ENCODE measurements at regions not wholly inside any gene's neighbourhood (a gene's known extent, or its start where the extent isn't known, plus 50 kb on each side); places are given as distances from the start of the nearest gene placed in this dataset.
"Not testable (repeated sequence)": the region's sequence is repeated elsewhere in the genome, so short reads cannot be mapped to it uniquely, and the experiment has no call there.

DNA sequence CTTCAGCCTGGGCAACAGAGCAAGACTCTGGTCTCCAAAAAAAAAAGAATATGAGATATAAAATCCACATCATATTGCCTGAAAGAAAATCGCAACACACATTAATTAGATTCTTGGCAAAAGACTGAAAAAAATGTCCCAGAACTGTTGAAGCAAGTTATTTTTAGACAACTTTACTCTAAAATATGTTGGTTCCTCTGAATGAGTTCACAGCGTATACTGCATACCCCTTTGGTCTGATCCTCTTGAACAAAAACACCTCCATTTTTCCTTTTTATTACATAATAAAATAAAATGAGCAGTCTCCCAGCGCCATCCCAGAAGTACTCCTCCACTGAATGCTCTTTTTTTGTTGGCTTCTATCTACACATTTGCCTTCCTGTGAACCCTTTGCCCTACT, 126.0 kb upstream of the TMEM170B start:
- DNase-seq (ENCODE audit: extremely low read depth, low read depth), result no peak

DNA sequence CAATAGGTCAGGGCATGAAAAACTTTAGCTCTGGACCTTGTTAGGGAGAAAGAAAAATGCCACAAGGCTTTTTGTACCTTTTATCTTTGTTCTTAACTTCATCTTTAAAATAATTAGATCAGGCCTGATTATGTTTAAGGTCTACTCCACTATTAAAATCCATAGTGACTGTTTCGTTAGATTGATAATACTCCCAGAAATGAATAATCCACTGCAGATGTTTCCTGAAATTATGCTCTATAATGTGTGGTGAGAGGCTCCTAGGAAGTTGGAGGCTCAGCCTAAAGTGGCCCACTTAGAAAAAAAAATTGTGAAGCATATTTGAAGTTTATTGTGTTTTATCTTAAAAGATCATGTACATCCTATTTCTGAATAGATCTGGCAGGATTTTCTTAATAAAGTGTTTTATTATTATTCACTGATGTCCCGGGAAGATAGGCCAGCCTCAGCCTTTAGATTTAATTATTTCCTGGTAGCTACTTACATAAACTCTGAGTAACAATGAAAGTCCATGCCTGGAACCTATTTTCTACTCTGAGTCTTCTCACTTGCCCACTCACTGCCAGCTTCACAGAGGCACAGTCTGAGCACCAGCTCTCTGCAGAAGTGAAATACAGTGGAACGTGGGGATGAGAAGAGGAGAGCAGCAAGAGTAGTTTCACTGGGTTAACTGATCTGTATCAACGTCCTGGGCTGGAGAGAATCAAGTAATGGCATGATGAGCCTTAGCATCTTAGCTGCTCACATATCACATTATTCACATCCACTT, 126.8 kb upstream of the TMEM170B start:
- DNase-seq (ENCODE audit: extremely low read depth, low read depth), result no peak

DNA sequence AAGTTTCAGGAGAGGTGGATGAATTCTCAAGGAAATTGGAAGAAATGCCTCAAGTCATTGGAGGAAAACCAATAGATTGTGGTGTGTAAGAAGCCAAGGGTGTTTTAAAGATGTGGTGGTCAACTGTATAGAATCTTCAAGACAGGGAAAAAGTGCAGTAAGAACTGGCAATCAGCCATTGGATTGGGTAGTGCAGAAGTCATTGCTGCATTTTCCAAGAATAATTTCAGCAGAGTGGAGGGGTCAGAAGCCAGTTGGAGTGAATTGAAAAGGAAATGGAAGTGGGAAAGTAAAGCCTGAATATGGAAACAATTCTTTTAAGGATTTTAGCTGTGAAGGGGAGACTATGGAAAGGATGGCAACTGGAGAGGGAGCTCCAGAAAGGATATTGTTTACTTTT, 128.2 kb upstream of the TMEM170B start:
- no peak for DNase-seq (ENCODE audit: extremely low read depth, low read depth)

DNA sequence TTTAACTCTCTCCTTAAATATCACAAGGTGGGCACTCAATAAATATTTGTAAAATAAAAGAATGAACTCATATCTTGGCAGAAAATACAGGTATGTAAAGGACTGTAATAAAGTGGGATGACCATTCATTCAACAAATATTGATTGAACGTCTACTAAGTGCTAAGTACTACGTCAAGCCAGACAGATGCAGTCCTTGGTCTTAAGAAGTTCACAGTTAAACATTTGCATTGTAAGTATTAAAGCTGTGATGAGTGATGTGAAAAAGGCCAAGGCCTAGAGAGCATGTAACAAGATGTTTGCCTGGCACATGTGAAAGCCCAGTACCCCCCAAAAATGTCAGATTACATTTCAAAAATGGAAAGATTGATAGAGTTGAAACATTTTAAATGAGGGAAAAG, 130.1 kb upstream of the TMEM170B start:
- no peak for DNase-seq (ENCODE audit: extremely low read depth, low read depth)

DNA sequence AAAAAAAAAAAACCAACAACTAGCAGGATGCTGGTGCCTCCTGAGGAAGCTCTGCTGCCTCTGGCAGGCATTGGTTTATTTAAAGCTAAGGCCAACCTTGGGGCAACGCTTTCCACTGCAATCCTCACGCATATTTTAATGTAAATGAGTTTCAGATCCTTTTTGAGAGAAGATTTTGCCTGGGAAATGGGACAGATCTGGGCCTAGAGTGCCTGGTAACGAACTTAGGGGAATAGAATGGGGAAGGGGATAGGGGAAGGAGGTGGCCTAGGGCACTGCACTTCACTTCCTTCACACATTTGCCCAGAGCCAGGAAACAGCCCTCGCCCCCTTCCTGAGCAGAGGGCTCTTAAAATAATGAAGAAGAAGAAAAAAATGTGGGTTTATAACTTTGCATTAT, 132.7 kb upstream of the TMEM170B start:
- no peak for DNase-seq (ENCODE audit: extremely low read depth, low read depth)

DNA sequence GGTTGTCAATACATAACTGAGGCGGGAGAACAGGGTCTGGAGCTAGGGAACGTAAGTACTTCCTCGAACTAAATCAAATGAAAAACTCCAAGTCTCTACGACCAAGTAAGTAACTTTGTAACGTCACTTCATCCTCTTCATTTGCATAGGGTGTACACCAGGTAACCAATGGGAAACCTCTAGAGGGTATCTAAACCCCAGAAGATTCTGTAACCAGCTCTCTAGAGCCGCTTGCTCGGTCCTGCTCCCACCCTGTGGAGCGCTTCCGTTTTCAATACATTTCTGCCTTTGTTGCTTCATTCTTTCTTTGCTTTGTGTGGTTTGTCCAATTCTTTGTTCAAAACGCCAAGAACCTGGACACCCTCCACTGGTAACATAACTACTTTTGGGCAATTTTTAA, 133.5 kb upstream of the TMEM170B start:
- DNase-seq (ENCODE audit: extremely low read depth, low read depth), result no peak

DNA sequence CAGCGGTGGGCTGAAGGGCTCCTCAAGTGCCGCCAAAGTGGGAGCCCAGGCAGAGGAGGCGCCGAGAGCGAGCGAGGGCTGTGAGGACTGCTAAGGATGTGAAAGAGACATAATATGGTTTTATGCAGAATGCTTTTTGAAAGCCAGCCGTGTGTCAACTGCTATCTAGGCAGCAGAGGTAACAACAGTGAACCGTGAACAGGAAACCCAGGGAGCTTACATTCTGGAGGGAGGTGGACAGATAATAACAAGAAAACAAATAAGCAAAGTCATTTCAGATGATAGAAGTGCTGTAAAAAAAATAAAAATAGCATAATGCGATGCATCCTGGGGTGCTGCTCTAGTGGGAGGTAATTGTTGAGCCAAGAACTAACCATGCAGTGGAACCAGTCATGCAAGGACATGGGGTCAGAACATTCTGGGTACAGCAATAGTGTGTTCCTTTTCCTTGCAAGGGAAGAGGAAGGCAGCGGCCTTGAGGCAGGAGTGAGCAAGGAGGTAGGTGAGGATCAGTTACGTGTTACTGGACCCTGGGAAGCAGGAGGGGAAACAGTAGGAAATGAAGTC, 134.4 kb upstream of the TMEM170B start:
- no peak for DNase-seq (ENCODE audit: extremely low read depth, low read depth)

DNA sequence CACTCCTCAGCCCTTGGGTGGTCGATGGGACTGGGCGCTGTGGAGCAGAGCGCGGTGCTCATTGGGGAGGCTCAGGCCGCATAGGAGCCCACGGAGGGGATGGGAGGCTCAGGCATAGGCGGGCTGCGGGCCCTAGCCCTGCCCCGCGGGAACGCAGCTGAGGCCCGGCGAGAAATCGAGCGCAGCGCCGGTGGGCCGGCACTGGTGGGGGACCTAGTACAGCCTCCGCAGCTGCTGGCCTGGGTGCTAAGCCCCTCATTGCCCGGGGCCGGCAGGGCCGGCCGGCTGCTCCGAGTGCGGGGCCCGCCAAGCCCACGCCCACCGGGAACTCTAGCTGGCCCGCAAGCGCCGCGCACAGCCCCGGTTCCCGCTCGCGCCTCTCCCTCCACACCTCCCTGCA, 135.0 kb upstream of the TMEM170B start:
- not testable (repeated sequence) for DNase-seq (ENCODE audit: extremely low read depth, low read depth)

DNA sequence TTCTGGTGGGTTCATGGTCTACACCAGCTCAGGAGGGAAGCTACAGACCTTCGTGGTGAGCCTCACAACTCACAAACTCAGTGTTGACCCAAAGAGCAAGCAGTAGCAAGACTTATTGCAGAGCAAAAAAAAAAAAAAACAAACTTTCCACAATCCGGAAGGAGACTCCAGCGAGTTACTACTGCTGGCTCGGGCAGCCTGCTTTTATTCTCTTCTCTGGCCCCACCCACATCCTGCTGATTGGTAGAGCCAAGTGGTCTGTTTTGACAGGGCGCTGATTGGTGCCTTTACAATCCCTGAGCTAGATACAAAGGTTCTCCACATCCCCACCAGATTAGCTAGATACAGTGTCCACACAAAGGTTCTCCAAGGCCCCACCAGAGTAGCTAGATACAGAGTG, 135.6 kb upstream of the TMEM170B start:
- not testable (repeated sequence) for DNase-seq (ENCODE audit: extremely low read depth, low read depth)

DNA sequence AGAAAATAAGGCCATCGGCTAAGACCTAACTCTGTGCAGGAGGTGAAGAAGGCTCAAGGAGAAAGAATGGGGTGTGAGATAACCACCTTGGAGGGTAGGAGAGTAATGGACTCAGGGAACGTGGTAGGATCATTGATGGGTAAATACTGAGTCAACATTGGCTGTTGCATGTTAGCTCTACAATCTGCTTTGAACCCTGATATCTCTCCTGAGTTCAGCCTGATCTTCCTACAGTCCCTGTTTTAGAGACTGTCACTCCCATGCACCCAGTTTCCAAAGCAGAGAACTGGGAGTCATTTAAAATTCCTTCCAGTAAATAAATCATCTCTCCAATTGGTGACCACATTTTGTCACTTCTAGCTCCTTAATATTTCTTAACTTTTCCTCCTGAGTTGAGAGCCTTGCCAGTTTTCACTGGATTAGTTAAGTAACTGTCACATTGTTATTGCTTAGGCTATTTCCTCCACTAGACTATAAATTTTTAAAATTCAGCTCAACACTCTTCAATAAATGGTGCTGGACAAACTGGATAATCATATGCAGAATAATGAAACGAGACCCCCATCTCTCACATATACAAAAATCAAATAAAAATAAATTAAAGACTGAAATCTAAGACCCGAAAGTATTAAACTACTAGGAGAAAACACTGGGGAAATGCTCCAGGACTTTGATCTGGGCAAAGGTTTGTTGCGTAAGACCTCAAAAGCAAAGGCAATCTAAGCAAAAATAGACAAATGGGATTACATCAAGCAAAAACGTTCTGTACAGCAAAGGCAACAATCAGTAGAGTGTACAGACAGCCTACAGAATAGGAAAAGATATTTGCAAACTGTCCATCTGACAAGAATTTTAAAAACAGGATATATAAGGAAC, 138.9 kb upstream of the TMEM170B start:
- no peak for DNase-seq (ENCODE audit: extremely low read depth, low read depth)

DNA sequence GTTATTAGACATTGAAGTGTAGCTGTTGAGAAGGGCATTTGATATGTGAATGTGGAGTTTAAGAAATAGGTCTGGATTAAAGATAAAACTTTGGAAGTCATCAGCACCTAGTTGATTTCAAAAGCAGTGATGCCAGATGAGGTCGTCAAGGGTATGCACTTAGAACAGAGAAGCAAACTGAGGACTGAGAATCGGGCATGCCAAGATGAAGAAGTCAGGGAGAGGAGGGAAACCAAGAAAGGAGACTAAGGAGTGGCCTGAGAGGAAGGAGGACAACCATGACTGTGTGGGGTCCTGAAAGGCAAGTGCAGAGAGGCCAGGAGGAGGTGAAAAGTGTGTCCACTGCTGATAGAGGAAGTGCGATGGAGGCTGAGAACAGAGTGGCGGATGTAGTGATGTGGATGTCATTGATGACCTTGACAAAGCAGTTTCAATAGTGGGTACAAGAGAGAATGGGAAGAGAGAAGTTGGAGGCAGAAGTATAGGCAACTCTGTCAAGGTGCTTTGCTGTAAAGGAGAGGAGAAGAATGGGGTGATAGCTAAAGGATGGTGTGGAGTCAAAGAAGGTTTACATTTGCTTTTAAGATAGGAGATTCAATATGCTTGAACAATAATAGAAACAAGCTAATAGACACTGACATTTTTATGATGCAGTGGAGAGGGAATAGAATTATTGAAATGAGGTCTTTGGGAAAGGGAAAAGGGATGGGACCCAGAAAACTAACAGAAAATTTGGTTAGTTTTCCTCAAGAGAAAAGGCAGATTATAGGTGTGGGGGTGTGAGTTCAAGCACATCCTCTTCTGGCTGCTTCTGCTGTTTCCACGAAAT, 139.7 kb upstream of the TMEM170B start:
- DNase-seq (ENCODE audit: extremely low read depth, low read depth), result no peak

DNA sequence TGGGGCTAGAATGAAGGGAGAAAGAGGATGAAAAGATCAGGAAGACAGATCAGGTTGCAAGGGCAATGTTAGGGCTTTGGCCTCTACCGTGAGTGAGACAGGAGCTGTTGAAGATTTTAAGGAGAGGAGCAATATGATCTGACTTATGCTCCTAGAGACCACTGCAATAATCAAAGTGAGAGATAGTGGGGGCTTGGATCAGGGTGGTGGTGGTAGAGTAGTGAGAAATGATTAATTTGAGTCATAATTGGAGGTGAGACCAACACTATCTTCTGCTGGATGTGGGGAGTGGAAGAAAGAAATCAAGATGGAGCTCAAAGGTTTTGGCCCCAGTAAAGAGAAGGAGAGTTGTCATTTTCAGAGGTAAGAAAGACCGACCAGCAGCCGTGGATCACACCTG, 140.7 kb upstream of the TMEM170B start:
- DNase-seq (ENCODE audit: extremely low read depth, low read depth), result no peak

DNA sequence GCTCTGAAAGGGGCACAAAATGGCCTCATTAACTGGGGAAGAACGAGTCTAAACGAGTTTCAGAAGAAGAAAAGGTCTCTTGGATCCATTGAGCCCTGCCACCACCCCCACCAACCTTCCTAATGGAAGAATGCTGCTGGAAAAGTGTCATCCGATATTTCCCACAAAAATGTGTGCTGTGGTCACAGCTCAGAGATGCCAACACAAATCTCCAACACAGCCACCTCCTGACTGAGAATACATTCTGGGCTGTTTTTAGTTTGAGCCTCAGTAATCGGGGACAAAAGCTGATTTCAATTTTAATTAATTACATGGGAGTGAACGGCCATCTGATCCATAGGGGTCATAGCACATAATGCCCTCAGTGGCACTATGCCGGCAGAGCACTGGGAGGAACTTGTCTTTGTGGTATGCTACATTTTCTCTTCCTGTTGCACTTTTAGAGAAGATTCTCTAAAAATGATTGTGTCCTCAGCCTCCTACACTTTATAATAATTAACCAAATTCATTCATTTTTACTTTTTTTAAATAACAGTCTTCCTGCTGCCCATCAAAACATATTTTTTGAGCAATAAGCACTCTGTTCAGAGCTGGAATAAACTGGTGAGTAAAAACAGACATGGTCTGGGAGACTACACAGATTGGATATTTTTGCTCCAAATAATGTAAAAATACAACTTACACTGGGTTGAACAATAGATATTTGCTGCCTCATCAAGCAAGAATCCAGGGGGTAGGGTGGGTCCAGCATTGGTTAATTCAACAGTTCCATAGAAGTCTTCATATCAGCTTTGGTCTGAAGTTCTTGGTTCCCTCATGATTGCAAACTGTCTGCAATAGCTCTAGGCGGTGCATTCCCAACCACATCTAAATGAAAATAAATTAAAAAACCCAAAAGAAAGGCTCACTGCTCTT, 143.6 kb upstream of the TMEM170B start:
- no peak for DNase-seq (ENCODE audit: extremely low read depth, low read depth)

DNA sequence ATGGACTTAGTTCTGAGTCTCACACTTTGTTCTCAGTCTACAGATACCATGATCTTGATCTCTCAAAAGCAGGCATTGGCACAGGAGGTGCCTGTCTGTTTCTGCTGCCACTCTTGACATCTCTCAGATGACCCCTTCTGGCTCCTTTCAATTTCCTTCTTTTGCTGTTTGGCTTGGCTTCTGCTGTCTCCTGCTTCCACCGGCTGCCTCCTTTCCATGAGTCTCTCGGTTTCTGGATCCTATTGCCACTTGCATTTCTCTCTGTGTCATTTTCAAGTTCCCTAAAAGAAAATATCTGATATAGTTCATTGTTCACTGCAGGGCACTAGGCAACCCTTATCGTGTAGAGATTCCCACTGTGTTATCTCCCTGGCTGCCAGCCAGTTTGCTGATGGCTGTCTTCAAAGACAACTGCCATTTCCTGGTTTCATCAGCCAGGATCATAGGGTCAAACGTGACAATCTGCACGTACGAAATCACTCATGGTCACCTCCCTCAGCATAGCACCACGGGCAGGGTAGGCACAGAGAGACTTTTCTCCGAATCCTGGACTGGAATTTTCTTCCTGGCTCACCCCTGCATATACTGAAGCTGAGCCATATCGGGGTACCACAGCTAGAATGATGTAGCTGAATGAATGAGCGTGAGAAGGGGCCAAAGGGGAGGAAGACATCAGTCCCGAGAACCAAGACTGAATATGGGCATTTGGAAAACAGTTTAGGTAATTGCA, 144.6 kb upstream of the TMEM170B start:
- DNase-seq (ENCODE audit: extremely low read depth, low read depth), result peak; percentile 34

DNA sequence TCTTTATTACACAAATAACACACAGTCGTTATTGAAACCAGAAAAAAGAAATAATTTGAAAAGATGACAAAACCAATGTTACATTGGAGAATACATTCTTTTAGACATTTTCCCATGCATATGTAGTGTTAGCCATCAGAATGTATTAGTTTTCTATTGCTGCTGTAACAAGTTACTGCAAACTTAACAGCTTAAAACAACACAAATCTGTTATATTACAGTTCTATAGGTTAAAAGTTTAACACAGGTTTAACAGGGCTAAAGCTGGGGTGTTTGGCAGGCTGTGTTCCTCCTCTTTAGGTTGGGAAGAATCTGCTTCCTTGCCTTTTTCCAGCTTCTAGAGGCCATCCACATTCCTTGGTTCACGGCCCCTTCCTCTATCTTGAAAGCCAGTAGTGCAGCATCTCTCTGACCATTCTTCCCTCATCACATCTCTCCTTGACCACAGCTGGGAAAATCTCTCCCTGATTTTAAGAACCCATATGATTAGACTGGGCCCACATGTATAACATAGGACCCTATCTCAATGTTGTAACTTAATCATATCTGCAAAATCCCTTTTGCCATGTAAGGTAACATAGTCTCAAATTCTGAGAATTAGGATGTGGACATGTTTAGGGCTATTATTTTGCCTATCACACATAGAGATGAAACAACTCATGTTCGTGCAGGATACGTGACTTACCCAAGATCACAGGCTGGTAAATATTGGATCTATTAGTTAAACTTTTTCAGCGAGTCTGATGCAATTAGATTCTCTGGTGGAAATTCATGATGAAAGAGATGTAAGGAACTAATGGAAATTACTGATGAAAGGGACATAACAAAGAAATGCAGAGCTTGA, 145.4 kb upstream of the TMEM170B start:
- DNase-seq (ENCODE audit: extremely low read depth, low read depth), result no peak

DNA sequence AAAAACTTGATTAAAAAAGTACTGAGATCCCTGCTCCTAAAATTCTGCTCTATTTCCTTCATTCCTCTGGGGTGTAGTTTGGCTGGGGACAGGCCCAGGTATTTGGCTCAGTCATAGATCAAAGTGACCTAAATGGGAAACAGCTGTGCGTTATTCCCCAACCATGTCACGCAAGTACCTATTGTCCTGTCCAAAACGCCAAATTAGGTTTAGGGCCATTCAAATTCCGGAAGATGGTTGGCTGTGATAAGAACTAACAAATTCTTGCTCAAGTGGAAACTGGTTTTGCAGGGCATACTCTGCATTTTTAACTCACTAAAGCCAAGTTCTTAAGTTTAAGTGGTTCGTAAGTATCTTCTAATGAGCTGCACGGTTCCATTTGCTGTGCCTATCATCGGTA, 147.6 kb upstream of the TMEM170B start:
- no peak for DNase-seq (ENCODE audit: extremely low read depth, low read depth)

DNA sequence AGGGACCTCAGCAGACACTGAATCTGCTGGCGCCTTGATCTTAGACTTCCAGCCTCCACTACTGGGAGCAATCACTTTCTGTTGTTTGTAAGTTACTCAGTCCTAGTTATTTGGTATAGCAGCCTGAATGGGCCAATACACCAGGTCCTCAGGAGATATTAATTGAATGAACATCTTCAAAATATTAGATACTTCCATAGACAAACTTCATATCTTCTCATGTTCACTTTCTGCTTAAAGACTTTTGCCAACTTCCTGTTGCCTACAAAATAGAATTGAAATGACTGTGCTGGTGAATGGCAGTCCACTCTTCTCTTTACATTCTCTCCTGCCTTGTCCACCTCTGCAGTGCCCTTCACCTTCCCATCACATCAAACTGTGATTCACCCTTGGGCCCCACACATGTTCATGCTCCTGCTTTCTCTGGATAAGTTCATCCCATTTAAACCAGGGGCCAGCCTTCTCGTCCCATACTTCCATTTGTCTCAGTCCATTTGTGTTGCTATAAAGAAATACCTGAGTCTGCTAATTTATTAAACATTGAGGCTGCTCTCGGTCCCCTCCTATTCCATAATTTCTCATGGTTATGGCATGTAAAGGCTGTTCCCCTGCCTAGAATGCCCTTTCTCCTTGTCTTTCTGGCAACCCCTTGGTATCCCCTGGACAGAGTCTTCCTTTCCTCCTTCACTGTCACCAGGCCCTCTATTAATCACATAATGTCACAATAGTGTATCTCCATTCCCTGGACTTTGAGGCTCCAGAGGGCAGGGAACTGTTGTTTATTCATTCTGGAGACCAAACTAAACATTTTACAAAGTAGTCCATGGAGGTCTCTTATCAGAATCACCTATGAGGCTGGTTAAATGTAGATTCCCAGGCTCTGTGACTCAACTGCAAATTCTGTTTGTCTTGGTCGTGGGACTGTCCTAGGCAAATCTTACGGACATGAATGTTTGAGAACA, 148.3 kb upstream of the TMEM170B start:
- DNase-seq (ENCODE audit: extremely low read depth, low read depth), result no peak

Data from NCI-H460 (cell line).